ENCODE measurements at regions not wholly inside any gene's neighbourhood (a gene's known extent, or its start where the extent isn't known, plus 50 kb on each side); places are given as distances from the start of the nearest gene placed in this dataset.
"Not testable (repeated sequence)": the region's sequence is repeated elsewhere in the genome, so short reads cannot be mapped to it uniquely, and the experiment has no call there.

GRCh38 chr15:66882251-66883020, 180.4 kb downstream of the SMAD6 start:
- DNase-seq (ENCODE audit: low read depth) = peak; percentile 77

DNA sequence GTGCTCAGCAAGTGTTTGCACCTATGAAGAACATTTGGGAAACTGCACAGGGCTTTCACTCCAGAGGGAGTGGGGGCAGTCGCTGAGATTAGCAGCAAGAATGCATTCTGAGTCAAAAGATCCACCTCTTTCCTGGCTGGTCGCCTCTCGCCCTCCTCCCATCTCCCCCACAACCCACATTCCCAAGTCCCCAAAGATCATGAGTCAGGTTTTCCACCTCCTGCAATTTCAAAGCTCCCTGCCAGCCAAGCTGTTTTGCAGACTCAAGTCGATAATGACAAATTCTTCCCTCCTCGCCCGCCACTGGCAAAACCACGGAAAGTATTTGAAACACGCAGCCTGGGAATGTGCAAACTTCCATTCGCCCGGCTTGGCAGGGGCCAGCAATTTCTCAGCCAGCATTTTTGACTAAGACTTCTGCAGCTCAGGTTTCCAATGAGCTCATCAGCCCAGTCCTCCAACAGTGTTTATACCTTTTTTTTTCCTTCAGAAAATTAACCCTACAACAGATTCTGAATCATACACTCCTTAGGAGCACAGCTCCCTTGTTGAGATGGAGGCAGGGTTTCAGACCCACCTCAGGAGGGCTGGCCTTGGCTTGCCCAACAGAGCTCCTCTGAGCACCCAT, 181.4 kb downstream of the SMAD6 start:
- DNase-seq (ENCODE audit: low read depth) = peak; percentile 100

DNA sequence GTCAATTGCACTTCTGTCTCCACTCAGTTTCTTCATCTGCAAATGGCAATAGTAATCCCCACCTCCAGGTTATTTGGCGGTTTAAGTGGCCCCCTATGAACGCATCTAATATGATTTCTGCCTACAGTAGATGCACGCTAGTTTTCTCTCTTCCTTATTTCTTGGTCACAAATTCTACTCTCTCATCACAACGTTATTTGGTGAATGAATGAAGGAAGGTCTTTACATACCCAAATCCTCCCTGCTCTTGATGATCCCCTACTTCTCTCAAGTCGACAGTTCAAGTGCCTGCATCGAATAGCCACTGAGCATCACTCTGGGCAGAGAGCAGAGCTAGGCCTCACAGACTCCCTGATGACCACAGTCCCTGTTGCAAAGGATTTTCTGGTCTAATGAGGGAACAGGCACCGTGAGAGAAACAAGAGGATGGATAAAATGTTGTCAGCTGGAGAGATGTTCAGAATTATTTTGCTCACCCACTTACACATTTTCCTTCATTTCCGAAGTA, 181.2 kb upstream of the SMAD3 start:
- no peak for DNase-seq (ENCODE audit: low read depth)

GRCh38 chr15:66884661-66885237, 180.7 kb upstream of the SMAD3 start:
- DNase-seq (ENCODE audit: low read depth) = no peak

DNA sequence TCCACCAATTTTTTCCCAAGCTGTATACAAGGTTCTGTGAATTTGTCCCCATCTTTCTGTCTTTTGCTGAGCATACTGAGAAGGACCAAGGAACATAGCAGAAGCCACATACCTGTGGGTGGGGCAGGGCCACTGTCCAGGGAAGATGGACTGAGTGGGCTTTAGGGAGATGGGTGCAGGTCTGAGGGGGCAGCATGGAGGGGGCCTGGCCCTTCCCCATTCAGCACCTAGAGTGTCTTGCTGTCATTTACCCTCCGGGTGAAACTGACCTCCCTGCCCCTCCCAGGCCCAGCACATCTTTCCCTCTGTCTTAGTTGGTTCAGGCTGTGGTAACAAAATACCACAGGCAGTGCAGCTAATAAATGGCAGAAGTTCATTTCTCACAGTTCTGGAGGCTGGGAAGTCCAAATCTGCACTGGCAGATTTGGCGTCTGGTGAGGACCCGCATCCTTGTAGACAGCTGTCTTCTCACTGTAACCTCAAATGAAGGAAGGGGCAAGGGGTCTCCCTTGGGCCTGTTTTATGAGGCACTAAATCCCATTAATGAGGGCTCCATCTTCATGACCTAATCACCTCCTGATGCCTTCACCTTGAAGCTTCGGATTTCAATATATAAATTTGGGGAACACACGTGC, 180.0 kb upstream of the SMAD3 start:
- no peak for DNase-seq (ENCODE audit: low read depth)

- no peak for DNase-seq (ENCODE audit: low read depth)
Observed at GRCh38 chr15:66886241-66886675, 179.1 kb upstream of the SMAD3 start.

GRCh38 chr15:66886686-66887273, 178.6 kb upstream of the SMAD3 start:
- no peak for DNase-seq (ENCODE audit: low read depth)

DNA sequence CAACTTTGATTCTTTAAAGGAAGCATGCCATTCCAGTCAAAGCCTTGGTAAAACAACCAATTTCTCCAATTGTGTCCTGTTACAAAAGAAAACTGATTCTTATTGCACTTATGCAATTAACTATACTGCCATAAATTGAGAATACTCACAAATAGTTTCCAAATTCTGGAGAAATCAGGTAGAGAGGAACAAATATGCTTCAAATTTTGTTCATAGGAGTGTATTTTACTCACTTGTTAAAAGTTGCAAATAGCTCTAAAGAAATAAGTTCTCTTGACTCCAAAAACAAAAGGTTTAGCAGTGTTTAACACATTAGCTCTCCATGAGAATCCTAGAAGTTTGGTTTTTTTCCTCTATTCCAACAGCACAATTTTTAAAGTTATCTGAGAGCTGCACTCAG, 176.1 kb upstream of the SMAD3 start:
- not testable (repeated sequence) for DNase-seq (ENCODE audit: low read depth)

DNA sequence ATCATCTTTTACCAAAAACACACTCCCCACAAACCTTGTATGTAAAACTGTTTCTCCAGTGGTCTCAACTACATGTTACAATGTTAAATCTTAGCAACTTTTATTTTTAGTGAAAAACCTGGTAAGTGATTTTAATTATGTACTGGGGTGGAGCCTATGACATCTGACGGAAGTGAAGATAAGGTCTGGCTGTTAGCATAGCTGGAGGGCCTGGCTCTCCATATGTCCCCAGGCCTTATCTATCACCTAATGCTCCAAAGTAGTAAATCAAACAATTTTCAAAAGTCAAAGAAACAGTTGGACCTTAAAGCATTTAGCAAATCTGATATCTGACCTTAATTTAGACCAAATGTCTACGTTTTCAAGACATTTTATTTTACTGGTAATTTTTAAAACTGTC, 173.6 kb upstream of the SMAD3 start:
- DNase-seq (ENCODE audit: low read depth) = no peak

DNA sequence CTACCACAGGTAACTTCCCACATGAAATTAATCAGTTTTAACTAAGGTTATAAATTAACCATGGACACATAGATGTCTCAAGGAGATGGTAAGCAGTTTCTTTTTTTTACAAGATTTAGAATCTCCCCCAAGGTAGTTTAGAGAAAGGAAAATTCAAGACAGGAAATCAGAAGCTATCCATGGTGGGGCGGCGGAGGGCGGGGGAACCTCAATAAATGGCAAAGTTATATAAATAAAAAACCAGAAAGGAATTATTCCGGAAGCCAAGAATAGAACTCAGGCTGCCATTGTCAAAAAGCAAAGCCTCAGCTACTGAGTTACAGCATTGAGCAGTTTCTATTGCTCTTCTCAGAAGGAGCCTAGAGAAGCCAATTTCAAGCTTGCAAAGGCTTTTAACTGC, 172.1 kb upstream of the SMAD3 start:
- no peak for DNase-seq (ENCODE audit: low read depth)

DNA sequence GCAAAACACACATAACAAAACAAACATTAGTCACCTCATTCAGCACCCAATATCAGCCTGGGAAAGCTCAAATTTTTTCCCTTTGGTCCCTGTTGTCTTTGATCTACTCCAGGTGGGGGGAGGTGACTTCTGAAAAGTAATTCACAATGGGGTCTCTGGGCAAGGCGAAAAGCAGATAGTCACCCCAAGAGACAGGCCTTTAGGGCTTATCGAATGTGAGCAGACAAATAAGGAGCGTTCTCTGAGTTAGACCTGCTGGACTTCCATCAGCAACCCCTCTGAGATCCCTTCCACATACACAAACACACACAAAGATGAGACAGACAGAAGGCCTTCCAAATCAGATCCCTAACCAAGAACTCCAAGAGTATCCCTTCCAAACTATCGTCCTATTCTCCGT, 171.0 kb upstream of the SMAD3 start:
- no peak for DNase-seq (ENCODE audit: low read depth)

GRCh38 chr15:66894986-66895780, 170.2 kb upstream of the SMAD3 start:
- DNase-seq (ENCODE audit: low read depth) = peak; percentile 44

GRCh38 chr15:66895794-66896453, 169.5 kb upstream of the SMAD3 start:
- DNase-seq (ENCODE audit: low read depth) = no peak

DNA sequence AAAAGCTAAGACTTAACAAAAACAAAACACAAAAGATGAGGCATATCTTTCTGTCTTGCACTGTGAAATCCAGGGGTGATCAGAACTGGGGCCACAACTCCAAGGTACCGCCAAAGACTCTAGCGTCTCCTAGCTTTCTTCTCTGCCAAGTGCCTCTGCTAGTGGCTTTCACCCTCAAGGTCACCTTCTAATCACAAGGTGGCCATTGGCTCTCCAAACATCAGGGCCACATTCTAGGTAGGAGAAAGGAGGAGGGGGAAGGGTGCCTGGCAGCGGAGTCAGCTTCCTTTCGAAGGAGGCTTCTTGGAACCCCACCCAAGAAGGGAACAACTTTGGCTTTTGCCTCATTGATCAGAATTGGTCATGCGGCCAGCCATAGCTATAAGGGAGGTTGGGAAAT, 168.8 kb upstream of the SMAD3 start:
- DNase-seq (ENCODE audit: low read depth) = no peak

GRCh38 chr15:66897416-66897815, 168.0 kb upstream of the SMAD3 start:
- DNase-seq (ENCODE audit: low read depth) = no peak

GRCh38 chr15:66897971-66898370, 167.4 kb upstream of the SMAD3 start:
- no peak for DNase-seq (ENCODE audit: low read depth)

DNA sequence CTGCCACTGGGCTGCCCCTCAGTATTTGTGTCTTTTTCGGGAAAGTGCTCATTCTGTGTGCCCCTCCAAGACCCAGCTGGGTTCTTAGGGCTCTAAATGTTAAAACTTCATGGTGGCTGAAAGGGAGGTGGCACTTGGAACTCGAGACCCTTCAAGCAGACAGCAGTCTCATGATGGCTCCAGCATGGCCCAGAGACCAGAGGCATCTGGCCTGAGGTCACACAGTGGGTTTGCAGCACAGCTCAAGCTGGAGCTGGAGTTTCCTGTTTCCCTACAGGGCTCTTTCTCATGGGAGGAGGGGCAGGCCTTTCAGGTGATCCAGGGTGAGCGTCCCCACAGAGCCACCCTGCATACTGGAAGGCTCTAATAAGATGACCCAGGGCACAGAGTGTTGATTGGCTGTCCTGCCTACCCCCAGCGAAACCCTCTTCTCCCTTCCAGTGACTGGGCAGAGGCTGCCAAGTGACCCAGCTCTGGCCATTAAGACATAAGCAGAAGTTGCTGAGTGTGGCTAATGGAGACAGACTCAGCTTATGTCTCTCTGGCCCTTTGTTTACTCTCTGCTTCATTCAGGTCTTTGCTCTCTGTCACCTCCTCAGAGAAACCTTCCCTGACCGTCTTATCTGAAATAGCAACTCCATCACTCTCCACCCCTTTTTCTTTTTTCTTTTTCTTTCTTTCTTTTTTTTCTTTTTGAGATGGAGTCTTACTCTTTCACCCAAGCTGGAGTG, 166.6 kb upstream of the SMAD3 start:
- DNase-seq (ENCODE audit: low read depth) = no peak

GRCh38 chr15:66899555-66900350, 165.6 kb upstream of the SMAD3 start:
- peak; percentile 47 for DNase-seq (ENCODE audit: low read depth)

All from HT1080 (cell line).